Stimulated activated CD4-positive, alpha-beta T cell treated with anti-CD3 and anti-CD28 coated beads, Interleukin-4, amount 100 ng/mL, for 4 hours (primary cell): ENCODE measurements at regions not wholly inside any gene's neighbourhood (a gene's known extent, or its start where the extent isn't known, plus 50 kb on each side); places are given as distances from the start of the nearest gene placed in this dataset.
"Not testable (repeated sequence)": the region's sequence is repeated elsewhere in the genome, so short reads cannot be mapped to it uniquely, and the experiment has no call there.

Experiments
- DNase-seq, 2 experiments: peaks; one replicate each; pipeline ENCODE4 v3.0.0-alpha.2; 2020

DNA sequence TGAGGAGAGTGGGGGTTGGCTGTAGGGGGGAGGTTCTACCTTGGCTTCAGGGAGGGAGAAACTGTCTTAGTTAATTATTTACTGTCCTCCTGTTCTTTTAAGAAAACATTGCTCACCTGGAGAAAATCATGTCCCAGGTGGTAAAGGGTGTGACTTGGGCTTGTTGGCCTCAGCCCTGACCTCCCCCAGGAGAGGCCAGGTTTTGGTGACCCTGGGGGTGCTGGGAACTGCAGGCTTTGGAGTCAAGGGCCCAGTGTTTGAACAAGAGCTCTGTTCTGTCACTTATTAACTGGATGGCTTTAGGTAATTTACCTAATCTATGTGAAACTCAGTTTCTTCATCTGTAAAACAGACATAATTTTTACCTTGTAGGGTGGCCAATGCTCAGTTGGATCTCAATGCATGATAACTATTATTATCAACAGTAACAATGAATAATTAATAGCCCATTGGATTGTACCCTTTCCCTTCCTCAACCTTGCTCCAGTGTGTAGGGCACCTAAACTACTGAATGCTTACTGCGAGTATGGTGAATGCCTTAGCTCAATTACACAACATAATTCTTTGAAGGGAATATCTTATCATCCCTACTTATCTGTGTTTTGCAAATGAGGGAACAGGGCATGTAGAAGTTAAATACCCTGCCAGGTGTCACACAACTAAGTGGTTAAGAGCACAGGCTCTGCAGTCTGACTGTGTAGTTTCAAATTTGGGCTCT is 959.4 kb upstream of the DEFB115 start:
- not testable (repeated sequence) for DNase-seq

DNA sequence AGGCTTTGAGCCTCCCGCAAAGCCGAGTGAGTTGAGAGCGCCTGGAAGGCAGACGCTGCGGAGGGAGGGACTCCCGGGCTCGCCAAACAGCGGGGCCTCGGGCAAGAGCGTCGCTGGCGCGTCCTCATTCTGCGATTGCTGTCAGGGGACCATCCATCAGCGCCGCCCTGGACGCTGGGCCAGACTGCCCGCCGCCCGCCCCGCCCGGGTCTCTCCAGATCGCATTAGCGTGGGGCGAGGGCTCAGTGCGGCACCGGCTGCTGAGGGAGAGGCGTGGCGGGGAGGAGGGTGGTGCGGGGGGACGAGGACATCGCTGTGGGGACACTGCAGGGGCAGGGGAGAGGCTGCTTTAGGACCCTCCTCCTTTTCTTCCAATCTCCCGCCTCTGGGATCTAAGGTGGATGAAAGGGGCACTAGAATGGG is 957.2 kb upstream of the DEFB115 start:
- not testable (repeated sequence) for DNase-seq

DNA sequence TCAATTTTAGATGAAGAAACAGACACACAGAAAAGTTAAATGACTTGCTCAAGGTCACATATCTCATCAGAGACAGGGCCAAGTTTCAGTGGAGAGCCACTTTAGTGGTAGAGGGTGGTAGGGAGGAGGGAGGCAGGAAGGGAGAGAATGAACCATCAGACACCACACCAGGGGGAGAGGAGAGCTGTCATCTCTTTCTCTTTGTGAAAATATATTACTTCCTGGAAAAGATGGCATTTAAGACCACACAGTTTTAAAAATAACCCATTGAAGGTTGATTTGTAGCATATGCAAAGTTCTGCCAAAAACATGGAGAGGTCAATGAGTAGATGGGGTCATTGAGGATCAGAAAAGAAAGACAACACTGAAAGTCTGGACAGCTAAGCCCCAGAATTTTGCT is 954.7 kb upstream of the DEFB115 start:
- not testable (repeated sequence) for DNase-seq

DNA sequence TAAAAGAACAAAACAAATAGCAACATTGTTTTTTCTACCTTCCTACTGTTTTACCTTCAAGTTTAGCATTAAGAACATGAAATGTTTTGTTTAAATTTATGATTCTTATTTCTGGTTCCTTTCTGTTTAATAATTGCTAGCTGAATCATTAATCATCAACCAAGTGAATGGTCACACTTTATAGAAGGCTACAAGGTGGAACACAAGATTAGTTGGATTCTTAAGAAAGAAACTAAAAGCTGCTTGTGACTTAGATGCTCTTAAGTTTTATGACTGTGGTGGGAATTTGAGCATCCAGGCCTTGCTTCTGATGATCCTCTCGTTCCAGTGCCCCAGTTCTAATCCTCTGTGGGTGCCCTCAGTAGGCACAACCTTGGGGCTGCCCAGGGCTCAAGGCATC is 947.5 kb upstream of the DEFB115 start:
- not testable (repeated sequence) for DNase-seq

DNA sequence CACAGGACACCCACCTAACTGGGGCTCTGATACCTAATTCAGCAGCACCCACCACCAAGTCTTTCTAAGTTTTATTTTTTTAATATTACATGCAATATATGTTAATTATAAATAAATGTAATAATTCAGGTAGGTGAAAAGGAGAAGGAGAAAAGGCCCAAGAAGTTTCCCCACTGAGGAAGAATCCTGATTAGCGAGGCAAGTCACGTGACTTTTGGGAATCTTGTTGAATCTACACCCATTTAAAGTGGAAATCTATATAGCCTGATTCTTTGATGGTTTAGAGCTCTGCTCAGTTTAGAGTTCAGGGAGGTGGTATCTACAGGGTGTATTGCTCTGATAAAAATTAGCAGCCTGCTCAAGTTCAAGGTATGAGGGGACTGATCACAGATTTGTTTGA is 947.1 kb upstream of the DEFB115 start:
- not testable (repeated sequence) for DNase-seq

DNA sequence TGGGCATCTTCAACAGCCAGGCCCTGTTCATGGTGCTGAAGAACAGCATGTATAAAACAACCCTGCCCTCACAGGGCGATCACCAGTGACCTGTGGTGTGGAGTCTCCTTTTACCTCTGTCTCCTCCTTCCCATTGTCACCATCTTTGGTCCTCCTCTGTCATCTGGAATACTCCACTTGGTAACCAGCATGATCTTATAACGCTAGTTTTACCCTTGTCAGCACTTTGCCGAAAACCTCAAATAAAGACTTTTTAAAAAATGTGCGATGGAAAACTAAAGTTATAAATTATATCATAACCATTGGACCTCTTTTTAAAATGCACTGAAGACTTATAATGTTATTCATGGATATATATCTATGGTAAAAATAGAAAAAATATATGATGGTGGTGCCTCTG is 945.2 kb upstream of the DEFB115 start:
- not testable (repeated sequence) for DNase-seq

DNA sequence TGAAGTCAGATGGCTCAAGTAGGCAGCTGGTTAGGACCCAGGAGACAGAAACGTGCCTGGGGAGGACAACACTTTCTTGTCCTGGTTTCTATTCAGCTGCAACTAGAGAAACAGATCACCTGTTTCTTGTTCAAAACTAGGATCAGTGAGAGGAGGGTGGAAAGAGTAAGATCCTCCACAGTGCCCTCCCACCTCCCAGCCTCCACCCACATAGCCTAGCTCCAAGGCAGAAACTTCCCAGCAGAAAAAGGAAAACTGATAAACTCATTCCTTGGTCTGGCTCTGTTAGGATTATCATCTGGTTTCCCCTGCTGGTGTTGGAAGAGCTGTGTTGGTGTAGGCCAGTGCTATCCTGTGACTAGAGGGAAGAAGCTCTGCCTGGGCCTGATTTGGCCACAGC is 943.8 kb upstream of the DEFB115 start:
- DNase-seq: not testable (repeated sequence)

DNA sequence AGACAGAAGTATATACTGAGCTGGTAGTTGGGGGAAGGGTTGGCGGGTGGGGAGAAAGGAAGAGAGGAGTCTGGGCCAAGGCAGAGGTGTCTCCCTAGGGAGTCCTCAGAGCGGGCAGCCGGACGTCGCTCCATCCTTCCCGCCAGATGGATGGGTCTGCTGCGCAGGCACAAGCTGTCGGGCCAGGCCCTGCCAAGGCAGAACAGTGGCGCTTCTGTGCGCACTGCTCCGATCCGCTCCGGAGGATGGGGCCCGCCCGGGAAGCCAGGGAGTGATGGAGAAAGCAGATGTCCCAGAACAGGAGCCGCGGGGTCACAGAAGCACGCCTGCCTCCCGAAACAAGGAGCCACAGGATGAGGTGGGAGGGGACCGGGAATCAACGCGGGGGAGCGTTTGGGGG is 941.4 kb upstream of the DEFB115 start:
- not testable (repeated sequence) for DNase-seq

DNA sequence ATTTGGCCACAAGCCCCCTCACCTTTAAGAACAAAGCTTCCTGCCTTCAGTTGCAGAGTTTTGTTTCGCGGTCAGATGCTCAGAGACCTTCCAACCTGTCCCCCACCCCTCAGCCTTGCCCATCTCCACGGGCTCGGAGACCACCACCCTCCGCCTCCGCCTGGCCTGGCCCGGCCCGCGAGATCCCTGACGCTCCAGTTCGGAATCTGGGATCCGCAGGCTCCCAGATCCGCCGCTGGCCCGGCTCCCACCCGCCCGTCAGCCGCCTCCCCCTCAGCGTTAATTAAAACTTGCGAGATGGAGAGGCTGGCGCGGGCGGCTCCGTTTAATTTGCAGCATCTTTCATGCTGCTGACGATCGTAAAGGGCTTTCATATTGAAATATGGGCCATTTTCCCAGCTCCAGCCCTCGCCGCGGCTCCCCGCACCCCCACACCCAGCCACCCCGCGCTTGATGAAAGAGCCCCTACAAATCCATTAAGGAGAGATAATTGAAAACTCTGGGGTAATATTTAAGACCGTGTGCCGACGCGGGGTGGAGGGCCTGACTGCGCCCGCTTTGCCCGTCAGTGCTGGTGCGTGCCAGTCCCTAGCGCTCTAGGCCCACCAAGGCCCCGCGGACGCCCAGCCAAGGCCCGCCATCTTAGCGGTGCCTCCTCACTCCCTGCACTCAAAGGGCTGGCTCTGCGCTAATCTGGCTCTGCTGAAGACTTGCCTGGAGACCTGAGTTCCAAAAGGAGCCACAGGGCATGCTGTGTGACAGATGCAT is 940.7 kb upstream of the DEFB115 start:
- not testable (repeated sequence) for DNase-seq

DNA sequence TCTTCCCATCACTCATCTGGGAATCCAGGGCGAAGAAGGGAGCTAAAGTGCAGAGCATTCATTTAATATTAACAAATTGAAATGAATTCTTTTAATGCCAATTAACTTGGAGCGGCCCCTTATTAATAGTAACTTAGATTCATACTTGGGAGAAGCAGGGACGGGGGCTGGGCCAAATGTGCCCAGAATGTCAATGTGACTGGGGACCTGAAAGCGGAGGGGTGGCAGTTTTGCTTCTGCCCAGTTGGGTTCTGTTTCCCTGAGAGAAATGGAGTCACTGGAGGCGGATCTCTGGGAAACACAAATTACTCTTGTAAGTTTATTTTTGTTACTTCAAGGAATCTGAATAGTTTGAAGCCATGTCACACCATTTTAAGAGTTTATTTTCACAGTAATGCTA is 923.7 kb upstream of the DEFB115 start:
- not testable (repeated sequence) for DNase-seq

DNA sequence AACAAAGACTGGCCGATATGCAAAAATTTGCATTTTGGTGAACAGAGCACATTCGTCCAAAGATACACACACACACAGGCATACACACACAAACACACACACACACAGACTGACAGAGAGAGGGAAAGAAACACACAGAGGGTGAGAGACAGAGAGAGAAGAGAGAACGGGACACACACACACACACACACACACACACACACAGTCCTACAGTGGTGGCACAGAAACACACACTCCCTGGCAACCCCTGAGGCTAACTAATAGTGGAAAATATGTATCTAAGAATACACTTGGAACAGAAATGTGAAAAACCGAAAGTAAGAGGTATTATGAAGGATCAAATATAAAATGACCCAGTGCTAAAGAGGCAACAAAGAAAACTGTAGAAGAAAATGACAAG is 919.9 kb upstream of the DEFB115 start:
- not testable (repeated sequence) for DNase-seq

DNA sequence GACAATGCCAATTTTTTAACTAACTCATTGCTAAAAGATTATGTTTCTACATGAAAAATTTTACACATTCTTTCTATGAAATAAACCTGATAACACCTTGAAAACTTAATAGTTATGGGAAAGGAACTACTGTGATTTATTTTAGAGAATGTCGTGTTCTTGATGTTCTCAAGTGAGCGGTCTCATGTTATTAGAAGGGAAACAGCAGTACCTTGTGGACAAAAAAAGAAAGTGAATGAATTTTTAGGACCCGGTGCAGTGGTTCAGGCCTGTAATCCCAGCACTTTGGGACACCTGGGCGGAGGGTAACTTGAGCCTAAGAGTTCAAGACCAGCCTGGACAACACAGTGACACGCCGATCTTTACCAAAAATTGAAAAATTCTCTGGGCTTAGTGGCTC is 908.5 kb upstream of the DEFB115 start:
- DNase-seq: not testable (repeated sequence)

DNA sequence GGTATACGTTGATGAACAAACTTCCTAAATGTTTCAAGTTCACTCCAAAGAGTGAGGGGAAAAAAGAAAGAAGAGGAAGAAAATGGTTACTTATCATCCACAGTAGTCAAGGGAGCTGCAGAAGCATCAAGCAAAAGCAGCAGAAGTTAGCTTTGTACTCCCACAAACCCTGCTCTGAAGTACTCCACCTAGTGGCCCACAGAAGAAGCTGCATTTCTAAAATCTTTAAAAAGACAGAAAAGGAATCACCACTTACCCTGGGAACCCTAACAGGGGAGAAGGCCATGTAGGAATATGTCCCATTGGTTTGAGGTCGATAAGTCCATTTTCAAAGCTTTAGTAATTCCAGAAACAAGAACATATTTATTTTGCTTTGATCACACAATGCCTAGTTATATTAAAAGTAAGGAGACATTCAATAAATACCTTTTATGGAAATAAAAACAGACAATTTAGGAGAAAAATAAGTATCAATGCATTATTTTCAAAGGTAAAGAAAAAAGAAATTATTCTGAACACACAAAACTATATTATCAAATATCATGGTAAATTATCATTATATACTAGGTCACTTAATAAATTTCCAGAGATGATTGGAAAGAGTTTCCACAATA is 900.5 kb upstream of the DEFB115 start:
- DNase-seq: not testable (repeated sequence)

DNA sequence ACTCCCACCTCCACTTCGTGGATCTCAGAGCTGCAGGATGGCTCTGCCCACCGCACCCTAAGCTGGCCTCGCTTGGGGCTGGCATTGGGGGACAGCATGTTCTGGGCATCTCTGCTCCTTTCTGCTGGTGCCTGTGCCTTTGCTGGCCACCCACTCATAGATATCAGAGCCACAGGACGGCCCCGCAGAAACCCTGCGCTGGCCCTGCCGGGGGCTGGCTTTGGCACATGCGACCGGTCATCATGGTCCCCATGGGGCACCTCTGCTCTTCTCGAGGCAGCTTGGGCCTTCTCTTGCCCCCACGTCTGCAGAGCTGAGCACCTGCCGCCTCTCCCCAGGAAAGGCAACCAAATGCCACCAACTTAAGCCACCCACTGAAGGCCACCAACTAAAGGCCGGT is 895.7 kb upstream of the DEFB115 start:
- not testable (repeated sequence) for DNase-seq

DNA sequence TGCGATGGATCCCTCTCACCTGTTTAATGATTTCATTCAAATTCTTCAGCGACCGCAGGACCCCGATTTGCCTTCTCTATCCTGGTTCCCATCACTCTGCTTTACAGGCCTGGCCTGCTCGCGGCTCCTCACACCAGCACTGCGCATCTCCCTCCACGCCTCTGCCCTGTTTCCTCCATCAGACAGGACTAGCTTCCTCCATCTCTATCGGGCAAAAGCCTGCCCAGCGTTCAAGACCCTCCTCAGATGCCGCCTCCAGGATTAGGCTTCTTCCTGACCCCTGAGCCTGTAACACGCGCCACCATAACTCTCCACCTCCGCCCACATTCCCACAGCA is 881.1 kb upstream of the DEFB115 start:
- DNase-seq: not testable (repeated sequence)

DNA sequence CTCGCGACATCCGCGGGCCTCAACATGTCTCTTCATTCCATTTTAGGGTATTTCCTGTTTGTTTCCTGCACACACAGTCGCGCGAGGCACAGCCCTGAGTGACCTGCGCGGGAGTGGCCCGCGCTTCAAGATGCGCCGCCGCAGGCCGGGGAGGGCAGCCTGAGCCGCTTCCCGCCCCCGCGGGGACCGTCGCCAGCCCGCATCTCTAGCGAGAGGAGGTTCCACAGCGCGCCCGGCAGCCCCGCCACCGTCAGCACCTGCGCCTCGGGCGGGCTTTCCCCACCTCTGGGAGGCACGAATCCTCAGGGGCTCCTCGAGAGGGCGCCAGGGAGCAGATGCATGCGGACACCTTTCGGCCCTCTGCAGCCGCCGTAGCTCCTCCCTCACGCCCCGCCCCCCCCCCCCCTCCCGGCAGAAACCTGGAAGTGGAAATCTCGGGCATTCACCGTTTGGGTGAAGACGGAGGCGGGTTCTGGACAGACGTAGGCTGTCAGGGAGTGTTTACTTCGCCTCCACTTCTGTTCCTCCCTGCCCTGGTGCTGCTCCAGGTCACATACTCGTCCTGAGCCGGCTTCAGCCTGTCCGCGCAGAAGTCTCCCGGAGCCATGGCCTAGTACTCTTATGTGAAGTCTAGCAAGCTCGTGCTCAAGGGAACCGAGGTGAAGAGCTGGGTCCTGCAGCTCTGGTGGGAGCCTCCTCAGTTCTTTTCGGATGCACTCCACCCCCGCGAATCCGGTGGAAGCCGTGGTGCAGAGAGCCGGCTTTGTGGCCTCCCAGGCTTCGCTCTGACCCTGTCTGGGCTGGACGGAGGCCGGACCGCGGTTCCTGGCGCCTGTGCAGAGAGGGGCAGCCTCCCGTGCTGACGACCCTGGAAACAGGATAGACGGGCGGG is 880.5 kb upstream of the DEFB115 start:
- DNase-seq: peak; percentile 90 to 93

DNA sequence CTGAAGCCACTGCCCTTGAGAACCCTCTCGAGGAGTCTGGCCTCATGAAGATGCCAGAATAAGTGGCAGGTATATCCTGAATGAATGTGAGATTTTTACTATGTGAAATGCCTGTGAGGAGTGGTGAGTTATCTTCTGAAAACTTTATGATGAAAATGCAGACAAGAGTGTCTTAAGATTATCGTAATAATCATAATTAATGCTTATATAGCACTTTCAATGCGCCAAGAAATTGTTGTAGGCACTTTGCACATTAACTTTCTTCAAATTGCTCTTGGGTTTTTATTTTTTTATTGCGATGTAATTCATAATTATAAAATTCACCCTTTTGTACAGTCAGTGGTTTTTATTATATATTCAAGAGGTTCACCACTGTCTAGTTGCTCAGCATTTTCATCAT is 879.1 kb upstream of the DEFB115 start:
- DNase-seq: not testable (repeated sequence)

DNA sequence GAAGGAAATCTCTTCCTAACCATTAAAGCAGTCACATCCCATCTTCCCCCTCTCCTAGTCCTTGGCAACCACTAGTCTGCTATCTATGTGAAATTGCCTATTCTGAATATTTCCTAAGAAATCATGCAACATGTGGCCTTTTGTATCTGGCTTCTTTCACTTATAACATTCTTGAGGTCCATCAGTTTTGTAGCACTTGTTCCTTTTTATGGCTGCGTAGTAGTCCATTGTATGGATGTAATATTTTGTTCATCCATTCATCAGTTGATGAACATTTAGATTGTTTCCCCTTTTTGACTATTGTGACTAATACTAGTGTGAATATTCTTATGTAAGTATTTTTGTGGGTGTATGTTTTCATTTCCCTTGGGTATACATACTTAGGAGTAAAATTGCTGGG is 878.7 kb upstream of the DEFB115 start:
- not testable (repeated sequence) for DNase-seq

DNA sequence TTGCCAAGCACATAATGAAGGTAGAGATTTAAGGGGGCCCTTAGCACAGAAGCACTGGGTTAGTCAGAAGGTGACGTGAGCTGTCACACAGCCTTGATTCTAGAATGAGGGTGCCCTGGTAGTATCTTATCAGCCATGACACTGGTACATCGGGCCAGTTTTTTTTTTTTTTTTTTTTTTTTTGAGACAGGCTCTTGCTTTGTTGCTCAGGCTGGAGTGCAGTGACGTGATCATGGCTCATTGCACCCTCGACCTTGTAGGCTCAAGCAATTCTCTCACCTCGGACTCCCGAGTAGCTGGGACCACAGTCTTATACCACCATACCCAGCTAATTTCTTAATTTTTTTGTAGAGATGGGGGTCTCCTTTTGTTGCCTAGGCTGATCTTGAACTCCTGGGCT is 872.6 kb upstream of the DEFB115 start:
- DNase-seq: not testable (repeated sequence)

DNA sequence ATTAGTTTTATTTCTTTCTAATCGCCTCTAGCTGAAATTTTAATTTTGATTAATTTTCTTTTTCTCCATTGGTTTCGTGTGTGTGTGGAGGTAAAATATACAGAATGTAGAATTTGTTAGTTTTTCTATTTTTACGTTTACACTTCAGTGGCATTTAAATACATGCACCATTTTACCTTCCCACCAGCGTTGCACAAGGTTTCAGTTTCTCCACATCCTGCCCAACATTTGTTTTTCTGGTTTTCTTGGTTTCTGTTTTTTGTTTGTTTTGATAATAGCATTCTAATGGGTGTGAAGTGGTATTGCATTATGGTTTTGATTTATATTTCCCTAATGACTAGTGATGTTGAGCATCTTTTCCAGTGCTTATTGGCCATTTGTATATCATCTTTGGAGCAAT is 871.4 kb upstream of the DEFB115 start:
- DNase-seq: not testable (repeated sequence)

DNA sequence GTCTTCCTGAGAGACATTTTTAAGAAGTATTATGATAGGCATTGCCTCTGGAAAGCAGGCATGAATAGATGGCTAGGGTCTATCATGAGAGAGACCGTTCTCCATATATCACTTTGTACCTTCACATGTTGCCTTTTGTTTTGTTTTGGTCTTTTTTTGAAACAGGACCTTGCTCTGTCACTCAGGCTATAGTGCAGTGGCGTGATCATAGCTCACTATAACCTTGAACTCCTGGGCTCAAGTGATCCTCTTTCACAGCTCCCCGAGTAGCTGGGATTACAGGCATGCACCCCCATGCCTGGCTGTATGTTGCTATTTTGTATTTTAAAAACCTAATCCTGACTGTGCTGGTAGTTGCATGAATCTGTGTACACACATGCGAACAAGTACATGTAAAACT is 869.6 kb upstream of the DEFB115 start:
- not testable (repeated sequence) for DNase-seq

DNA sequence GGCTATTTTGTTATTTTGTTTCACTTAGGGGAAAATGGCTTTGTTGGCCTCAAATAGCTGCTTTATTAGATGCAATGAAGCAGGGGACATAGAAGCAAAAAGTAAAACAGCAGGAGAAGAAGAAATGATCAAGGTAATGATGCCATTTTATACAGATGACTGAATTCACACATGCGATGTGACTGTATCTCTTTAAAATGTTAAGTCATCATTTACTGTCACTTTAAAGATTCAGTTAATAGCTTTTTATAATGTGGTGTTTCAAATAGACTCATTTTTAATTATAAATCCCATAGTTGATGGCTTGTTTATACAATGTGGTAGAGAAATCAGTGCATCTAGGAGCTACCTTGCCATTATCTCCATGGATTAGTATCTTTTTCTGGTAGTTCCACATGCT is 863.9 kb upstream of the DEFB115 start:
- not testable (repeated sequence) for DNase-seq

DNA sequence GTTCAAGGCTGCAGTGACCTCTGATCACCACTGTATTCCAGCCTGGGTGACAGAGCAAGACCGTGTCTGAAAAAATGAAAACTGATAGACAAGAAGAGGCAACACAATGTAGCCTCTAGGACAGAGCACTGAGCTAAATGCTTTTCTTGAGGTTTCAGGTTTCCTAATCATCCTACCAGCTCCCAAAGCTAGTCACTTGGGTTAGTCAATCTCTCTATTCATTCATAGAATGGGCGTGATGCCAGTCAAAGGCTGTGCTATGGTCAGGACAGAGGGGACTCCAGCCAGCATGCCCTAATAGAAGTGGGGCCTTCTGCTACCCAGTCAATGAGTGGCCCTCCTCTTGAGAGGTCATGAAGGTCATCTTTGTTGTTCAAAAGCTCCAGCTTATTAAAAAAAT is 860.4 kb upstream of the DEFB115 start:
- not testable (repeated sequence) for DNase-seq
